Subcutaneous abdominal adipose tissue (tissue), 5 donors: ENCODE measurements at regions not wholly inside any gene's neighbourhood (a gene's known extent, or its start where the extent isn't known, plus 50 kb on each side); places are given as distances from the start of the nearest gene placed in this dataset.

Source experiments
- H3K27ac ChIP-seq: one replicate; pipeline ENCODE4 v1.7.0; 2013; ENCODE audit warnings: low read depth, mild to moderate bottlenecking, inconsistent platforms, low read length, moderate library complexity
- H3K27me3 ChIP-seq, 5 donors: one replicate each; pipeline ENCODE4 v1.7.0; 2013; ENCODE audit warnings: low read length in 5 of 5, inconsistent platforms in 1 of 5; ENCODE audit not compliant: control insufficient read depth in 5 of 5, insufficient read depth in 4 of 5
- H3K36me3 ChIP-seq, 5 donors: one replicate each; pipeline ENCODE4 v1.7.0; 2013; ENCODE audit warnings: low read length in 5 of 5; ENCODE audit not compliant: control insufficient read depth in 5 of 5, insufficient read depth in 5 of 5
- H3K4me1 ChIP-seq, 5 donors: one replicate each; pipeline ENCODE4 v1.7.0; 2013; ENCODE audit warnings: low read length in 5 of 5, mild to moderate bottlenecking in 3 of 5, moderate library complexity in 1 of 5; ENCODE audit not compliant: control insufficient read depth in 5 of 5, insufficient read depth in 5 of 5
- H3K4me3 ChIP-seq, 5 donors: one replicate each; pipeline ENCODE4 v1.7.0; 2013; ENCODE audit warnings: low read length in 5 of 5, low read depth in 1 of 5
- H3K9ac ChIP-seq, 5 donors: one replicate each; pipeline ENCODE4 v1.7.0; 2013; ENCODE audit warnings: low read length in 5 of 5, mild to moderate bottlenecking in 4 of 5, moderate library complexity in 3 of 5
- H3K9me3 ChIP-seq, 5 donors: one replicate each; pipeline ENCODE4 v1.7.0; 2013; ENCODE audit warnings: low read length in 5 of 5; ENCODE audit not compliant: control insufficient read depth in 5 of 5
- donor health status: healthy.
- donor health status: healthy.
- donor health status: healthy.
- donor health status: healthy.
- donor health status: healthy.

DNA sequence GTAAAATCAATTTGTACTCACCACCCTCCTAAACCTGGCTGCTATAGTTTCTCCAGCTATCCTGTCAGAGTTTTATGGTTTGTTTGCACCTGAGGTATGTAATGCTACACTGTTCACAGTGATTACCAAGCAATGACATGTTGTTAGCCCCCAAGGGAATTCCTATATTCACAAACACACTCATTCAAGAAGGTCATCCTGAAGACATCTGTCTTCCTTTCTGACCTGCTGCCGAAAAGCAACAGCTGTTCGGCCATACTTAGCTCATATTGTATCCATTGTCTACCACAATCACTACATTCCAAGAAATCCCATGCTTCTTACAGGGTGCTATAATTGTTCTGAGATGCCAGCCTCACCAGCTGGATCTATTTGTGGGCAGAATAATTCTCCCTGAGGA is 160.1 kb upstream of the GYPA start:
- Histone ChIP-seq H3K9ac (no peak overlapping the region), H3K27ac (no peak overlapping the region), H3K4me3 (no peak overlapping the region), H3K9me3 (no peaks in the 10 kb centered on the region), H3K36me3 (no peaks in the 10 kb centered on the region), H3K27me3 (no peaks in the 10 kb centered on the region), H3K4me1 (no peaks in the 10 kb centered on the region)

DNA sequence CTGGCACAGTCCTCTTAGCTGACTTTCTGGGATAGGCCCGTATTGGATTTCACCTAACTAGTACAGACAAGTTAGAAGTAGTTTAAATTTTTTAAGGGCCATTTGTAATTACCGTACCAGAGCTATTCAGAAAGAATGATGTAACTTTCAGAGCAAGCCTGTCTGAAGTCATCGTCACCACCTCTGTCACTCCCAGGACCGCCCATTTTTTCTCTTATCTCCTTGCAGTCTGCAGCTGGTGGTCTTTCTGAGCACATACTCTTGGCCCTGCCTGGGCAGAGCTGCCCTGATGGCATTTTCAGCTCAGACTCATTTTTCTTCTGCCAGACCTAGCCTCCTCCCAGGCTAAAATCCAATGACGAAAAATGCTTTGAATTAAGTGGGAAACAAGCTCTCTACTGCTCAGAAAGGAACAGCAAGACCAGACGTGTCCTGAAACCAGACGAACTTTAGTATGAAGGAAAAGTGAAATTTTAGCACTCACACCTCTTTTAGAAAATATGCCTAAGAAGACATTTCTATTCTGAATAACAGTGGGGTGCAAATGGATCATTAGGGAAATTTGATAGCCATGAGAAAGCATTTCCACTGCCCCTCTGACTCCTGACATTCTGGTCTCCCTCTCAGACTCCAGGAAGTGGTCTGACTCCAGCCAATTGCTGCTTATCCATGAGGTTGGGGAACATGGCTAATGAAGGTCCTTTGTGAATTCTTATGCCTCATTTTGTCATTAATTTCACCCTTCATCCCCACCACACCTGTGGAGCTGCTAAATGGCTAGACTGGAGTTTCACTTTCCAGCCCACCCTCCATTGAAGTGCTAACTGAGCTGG is 162.4 kb upstream of the GYPA start:
- H3K9me3 ChIP-seq = no peaks in the 10 kb centered on the region
- H3K27me3 ChIP-seq = no peaks in the 10 kb centered on the region
- H3K27ac ChIP-seq = no peak overlapping the region
- H3K4me1 ChIP-seq = no peaks in the 10 kb centered on the region
- H3K36me3 ChIP-seq = no peaks in the 10 kb centered on the region
- no peak overlapping the region for H3K9ac ChIP-seq
- no peak overlapping the region for H3K4me3 ChIP-seq

DNA sequence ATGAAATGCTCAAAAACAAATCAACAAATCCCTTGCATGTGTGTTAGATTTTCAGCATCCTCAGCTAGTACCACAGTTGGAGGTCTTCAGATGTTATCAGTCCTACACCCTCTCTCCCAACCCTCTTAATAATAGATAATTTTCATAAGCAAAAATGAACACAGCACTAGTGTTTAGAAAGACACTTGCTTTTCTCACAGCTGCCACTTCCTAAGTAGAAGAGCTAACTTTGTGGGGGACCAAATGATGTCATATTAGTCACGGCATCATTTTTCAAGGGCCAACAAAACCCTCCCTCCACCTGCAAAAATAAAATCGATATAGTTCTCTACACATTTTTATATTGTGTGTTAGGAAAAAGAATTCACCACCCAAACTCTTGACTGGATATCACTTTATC is 163.5 kb upstream of the GYPA start:
- H3K9me3 ChIP-seq = no peaks in the 10 kb centered on the region
- no peak overlapping the region for H3K27ac ChIP-seq
- H3K4me1 ChIP-seq = no peaks in the 10 kb centered on the region
- H3K9ac ChIP-seq = no peak overlapping the region
- no peak overlapping the region for H3K4me3 ChIP-seq
- no peaks in the 10 kb centered on the region for H3K36me3 ChIP-seq
- H3K27me3 ChIP-seq = no peaks in the 10 kb centered on the region

DNA sequence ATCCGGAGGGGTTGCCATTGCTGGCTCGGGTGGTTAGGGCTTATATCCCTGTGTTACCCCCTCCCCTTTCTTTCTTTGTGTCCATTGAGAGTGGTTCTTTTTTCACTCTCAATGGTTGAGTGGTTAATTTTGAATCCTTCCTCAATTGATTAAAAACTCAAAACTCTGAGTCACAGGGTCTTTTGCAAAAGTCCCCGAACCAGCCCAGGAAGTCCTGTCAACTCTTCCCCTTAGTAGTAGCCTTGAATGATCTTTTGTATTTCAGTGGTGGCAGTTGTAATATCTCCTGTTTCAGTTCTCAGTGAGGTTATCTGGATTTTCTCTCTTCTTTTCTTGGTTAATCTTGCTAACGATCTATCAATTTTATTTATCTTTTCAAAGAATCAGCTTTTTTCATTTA is 170.0 kb upstream of the GYPA start:
- Histone ChIP-seq H3K9me3 (peaks cover 4 to 17% (median 7%) of the 10 kb centered on the region in 5 donors), H3K27ac (no peak overlapping the region), H3K4me1 (no peaks in the 10 kb centered on the region)

DNA sequence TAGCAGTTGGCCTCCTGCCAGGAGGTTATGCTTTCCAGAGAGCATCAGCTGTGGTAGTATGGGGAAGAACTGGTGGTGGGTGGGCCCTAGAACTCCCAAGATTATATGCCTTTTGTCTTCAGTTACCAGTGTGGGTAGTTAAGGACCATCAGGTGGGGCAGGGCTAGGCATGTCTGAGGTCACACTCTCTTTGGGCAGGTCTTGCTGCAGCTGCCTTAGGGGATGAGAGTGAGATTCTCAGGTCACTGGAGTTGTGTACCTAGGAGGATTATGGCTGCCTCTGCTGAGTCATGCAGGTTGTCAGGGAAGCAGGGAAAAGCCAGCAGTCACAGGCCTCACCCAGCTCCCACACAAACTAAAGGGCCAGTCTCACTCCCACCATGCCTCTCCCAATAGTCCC is 172.9 kb upstream of the GYPA start:
- Histone ChIP-seq H3K27ac (no peak overlapping the region), H3K4me3 (no peak overlapping the region), H3K4me1 (no peaks in the 10 kb centered on the region), H3K27me3 (no peaks in the 10 kb centered on the region), H3K36me3 (no peaks in the 10 kb centered on the region), H3K9ac (no peak overlapping the region), H3K9me3 (peaks cover 4 to 17% (median 7%) of the 10 kb centered on the region in 5 donors)

More for the DNA sequence above, 170.0 kb upstream of the GYPA start:
- H3K4me3 ChIP-seq = no peak overlapping the region
- H3K9ac ChIP-seq = no peak overlapping the region
- no peaks in the 10 kb centered on the region for H3K27me3 ChIP-seq
- no peaks in the 10 kb centered on the region for H3K36me3 ChIP-seq

DNA sequence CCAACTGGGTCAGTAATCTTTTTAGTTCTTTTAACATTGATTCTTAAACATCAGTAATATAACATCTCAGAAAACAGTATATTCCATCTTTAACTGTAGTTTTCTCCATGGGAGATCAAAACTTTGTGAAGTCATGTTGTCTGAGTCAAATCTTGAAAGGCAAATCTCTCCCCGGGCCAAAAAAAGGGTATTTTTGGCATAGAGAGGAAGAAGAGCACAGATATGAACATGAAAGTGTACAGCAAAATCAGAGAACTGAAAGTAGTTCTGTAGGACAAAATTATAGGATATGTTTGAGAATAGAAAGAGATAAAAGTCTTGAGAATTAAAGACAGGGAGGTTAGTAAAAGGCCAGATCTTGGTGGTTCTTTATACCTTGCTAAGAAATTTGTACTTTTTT is 176.4 kb upstream of the GYPA start:
- H3K4me3 ChIP-seq = no peak overlapping the region
- H3K27ac ChIP-seq = no peak overlapping the region
- H3K9ac ChIP-seq = no peak overlapping the region
- H3K36me3 ChIP-seq = no peaks in the 10 kb centered on the region
- H3K27me3 ChIP-seq = no peaks in the 10 kb centered on the region
- peaks cover 4 to 17% (median 7%) of the 10 kb centered on the region in 5 donors for H3K9me3 ChIP-seq
- no peaks in the 10 kb centered on the region for H3K4me1 ChIP-seq

DNA sequence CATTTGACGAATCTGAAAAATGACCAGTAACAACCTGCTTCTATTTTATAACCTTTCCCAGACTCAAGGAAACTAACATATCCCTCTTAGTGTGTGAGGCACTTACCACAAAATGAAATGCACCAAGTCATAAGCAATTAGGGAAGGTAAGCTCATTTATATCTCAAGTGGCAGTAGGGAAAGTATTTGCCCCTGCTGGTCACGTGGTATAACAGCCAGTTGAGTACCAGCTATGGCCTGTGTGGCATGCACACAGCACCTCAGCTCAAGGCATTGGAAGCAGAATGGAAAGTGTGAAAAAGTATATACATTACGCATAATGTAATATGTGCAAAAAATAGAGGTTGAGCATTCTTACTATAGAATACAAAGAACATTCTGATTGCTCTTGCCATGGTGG is 178.3 kb upstream of the GYPA start:
- Histone ChIP-seq H3K27ac (no peak overlapping the region), H3K4me1 (no peaks in the 10 kb centered on the region), H3K36me3 (no peaks in the 10 kb centered on the region), H3K4me3 (no peak overlapping the region), H3K9ac (no peak overlapping the region), H3K27me3 (no peaks in the 10 kb centered on the region), H3K9me3 (peaks cover 4 to 15% (median 4%) of the 10 kb centered on the region in 5 donors)

DNA sequence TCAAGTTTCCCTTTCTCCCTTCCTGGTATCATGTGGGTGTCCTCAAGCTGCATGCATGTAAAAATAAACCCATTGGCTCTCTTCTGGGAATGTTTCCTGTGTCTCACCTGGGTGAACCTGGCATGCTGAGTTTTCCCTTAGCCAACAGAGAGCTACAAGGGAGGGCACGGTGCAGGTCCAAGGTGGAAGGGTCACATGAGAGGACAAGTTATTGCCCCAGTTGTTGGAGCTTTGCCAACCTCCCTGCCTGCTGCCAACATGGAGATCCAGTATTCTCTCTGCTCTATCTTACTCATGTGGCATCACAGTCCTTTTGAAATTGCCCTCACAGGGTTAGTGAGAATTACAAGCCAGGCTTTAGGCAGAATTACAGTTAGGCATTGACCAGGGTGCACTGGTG is 196.1 kb upstream of the GYPA start:
- Histone ChIP-seq H3K36me3 (no peaks in the 10 kb centered on the region), H3K27me3 (no peaks in the 10 kb centered on the region), H3K4me1 (no peaks in the 10 kb centered on the region), H3K27ac (no peak overlapping the region), H3K9ac (no peak overlapping the region), H3K9me3 (no peaks in the 10 kb centered on the region), H3K4me3 (no peak overlapping the region)

DNA sequence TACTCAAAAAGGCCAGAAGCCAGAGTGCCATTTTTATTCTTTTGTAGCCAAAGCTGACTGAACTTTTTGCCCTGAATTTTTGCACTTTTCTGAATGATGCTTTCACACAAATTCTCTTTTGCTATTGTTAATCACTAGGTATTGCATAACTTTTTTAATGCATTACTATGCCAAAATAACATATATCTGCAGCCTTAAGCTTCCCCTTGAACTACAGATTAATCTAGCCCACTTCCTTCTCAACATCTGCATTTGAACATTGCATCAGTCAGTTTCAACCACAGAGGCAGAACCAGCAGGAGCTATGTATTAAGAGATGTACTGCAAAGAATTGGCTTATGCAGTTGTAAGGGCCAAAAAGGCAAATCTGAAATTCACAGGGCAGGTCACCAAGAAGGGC is 197.6 kb upstream of the GYPA start:
- Histone ChIP-seq H3K27me3 (no peaks in the 10 kb centered on the region), H3K4me3 (no peak overlapping the region), H3K9me3 (no peaks in the 10 kb centered on the region), H3K4me1 (no peaks in the 10 kb centered on the region), H3K9ac (no peak overlapping the region), H3K27ac (no peak overlapping the region), H3K36me3 (no peaks in the 10 kb centered on the region)

DNA sequence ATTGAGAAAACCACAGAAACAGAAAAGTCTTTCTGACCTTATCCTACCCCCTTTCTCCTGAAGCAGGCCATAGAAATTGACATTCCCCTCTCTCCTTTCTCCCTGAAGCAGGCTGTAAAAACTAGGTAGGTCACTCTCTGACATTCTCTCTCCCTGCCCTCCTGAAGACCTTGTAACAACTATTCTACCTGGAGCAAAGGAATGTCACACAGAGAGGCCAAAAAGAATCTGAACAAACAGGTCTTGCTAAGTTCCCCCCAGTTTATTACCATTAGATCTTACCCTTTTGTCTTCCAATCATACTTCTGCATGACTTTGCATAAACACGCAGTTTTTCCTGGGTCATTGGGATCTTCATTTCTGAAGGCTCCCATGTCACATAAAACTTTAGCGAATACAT is 198.3 kb upstream of the GYPA start:
- no peaks in the 10 kb centered on the region for H3K9me3 ChIP-seq
- H3K27me3 ChIP-seq = no peaks in the 10 kb centered on the region
- H3K9ac ChIP-seq = no peak overlapping the region
- no peaks in the 10 kb centered on the region for H3K36me3 ChIP-seq
- no peaks in the 10 kb centered on the region for H3K4me1 ChIP-seq
- H3K27ac ChIP-seq = no peak overlapping the region
- no peak overlapping the region for H3K4me3 ChIP-seq
